ENCODE measurements at regions not wholly inside any gene's neighbourhood (a gene's known extent, or its start where the extent isn't known, plus 50 kb on each side); places are given as distances from the start of the nearest gene placed in this dataset.
"Not testable (repeated sequence)": the region's sequence is repeated elsewhere in the genome, so short reads cannot be mapped to it uniquely, and the experiment has no call there.

- Histone ChIP-seq H2AFZ (ENCODE audit: low read length, unreplicated experiment) (no peak overlapping the region), H3K4me1 (ENCODE audit: control insufficient read depth, insufficient read depth, low read length, unreplicated experiment) (peaks cover 56% of the 10 kb centered on the region), H3K36me3 (ENCODE audit: insufficient read depth, low read length) (no peaks in the 10 kb centered on the region), H3K79me2 (ENCODE audit: control insufficient read depth, insufficient read depth, low read length, unreplicated experiment) (no peaks in the 10 kb centered on the region), H3K27me3 (ENCODE audit: insufficient read depth, low read length) (no peaks in the 10 kb centered on the region), H3K4me3 (ENCODE audit: low read depth, low read length) (no peak overlapping the region), H3K27ac (ENCODE audit: low read depth, low read length) (peak overlapping the region; percentile 99)
Measured at GRCh38 chr12:46548605-46549071, 176.1 kb upstream of the SLC38A2 start.

GRCh38 chr12:46547421-46548354, 175.1 kb upstream of the SLC38A2 start:
- Histone ChIP-seq H3K4me3 (ENCODE audit: low read depth, low read length) (no peak overlapping the region), H3K27ac (ENCODE audit: low read depth, low read length) (peak overlapping the region; percentile 99), H3K36me3 (ENCODE audit: insufficient read depth, low read length) (no peaks in the 10 kb centered on the region), H3K79me2 (ENCODE audit: control insufficient read depth, insufficient read depth, low read length, unreplicated experiment) (no peaks in the 10 kb centered on the region), H2AFZ (ENCODE audit: low read length, unreplicated experiment) (no peak overlapping the region), H3K27me3 (ENCODE audit: insufficient read depth, low read length) (no peaks in the 10 kb centered on the region), H3K4me1 (ENCODE audit: control insufficient read depth, insufficient read depth, low read length, unreplicated experiment) (peaks cover 48% of the 10 kb centered on the region)

- Histone ChIP-seq H3K4me3 (ENCODE audit: low read depth, low read length) (no peak overlapping the region), H3K27me3 (ENCODE audit: insufficient read depth, low read length) (no peaks in the 10 kb centered on the region), H3K4me1 (ENCODE audit: control insufficient read depth, insufficient read depth, low read length, unreplicated experiment) (peaks cover 47% of the 10 kb centered on the region), H3K27ac (ENCODE audit: low read depth, low read length) (no peak overlapping the region), H2AFZ (ENCODE audit: low read length, unreplicated experiment) (no peak overlapping the region), H3K79me2 (ENCODE audit: control insufficient read depth, insufficient read depth, low read length, unreplicated experiment) (no peaks in the 10 kb centered on the region), H3K36me3 (ENCODE audit: insufficient read depth, low read length) (no peaks in the 10 kb centered on the region)
Measured at GRCh38 chr12:46546634-46547273, 174.2 kb upstream of the SLC38A2 start.

GRCh38 chr12:46543378-46543795, 170.8 kb upstream of the SLC38A2 start:
- not testable (repeated sequence) for H2AFZ ChIP-seq (ENCODE audit: low read length, unreplicated experiment); H3K27me3 ChIP-seq (ENCODE audit: insufficient read depth, low read length); H3K79me2 ChIP-seq (ENCODE audit: control insufficient read depth, insufficient read depth, low read length, unreplicated experiment); H3K36me3 ChIP-seq (ENCODE audit: insufficient read depth, low read length); H3K27ac ChIP-seq (ENCODE audit: low read depth, low read length); H3K4me3 ChIP-seq (ENCODE audit: low read depth, low read length)
- peaks cover 21% of the 10 kb centered on the region for H3K4me1 ChIP-seq (ENCODE audit: control insufficient read depth, insufficient read depth, low read length, unreplicated experiment)

GRCh38 chr12:46538976-46539375, 166.4 kb upstream of the SLC38A2 start:
- H3K27ac ChIP-seq (ENCODE audit: low read depth, low read length) = no peak overlapping the region

GRCh38 chr12:46537387-46537955, 164.9 kb upstream of the SLC38A2 start:
- H3K4me1 ChIP-seq (ENCODE audit: control insufficient read depth, insufficient read depth, low read length, unreplicated experiment) = peaks cover 11% of the 10 kb centered on the region
- H3K4me3 ChIP-seq (ENCODE audit: low read depth, low read length) = no peak overlapping the region
- H3K27ac ChIP-seq (ENCODE audit: low read depth, low read length) = no peak overlapping the region
- no peaks in the 10 kb centered on the region for H3K79me2 ChIP-seq (ENCODE audit: control insufficient read depth, insufficient read depth, low read length, unreplicated experiment)
- no peak overlapping the region for H2AFZ ChIP-seq (ENCODE audit: low read length, unreplicated experiment)
- H3K27me3 ChIP-seq (ENCODE audit: insufficient read depth, low read length) = no peaks in the 10 kb centered on the region
- H3K36me3 ChIP-seq (ENCODE audit: insufficient read depth, low read length) = no peaks in the 10 kb centered on the region

More at GRCh38 chr12:46538976-46539375, 166.4 kb upstream of the SLC38A2 start:
- peak overlapping the region; percentile 17 for H2AFZ ChIP-seq (ENCODE audit: low read length, unreplicated experiment)
- H3K4me3 ChIP-seq (ENCODE audit: low read depth, low read length) = no peak overlapping the region
- no peaks in the 10 kb centered on the region for H3K79me2 ChIP-seq (ENCODE audit: control insufficient read depth, insufficient read depth, low read length, unreplicated experiment)
- H3K36me3 ChIP-seq (ENCODE audit: insufficient read depth, low read length) = no peaks in the 10 kb centered on the region
- H3K27me3 ChIP-seq (ENCODE audit: insufficient read depth, low read length) = no peaks in the 10 kb centered on the region
- H3K4me1 ChIP-seq (ENCODE audit: control insufficient read depth, insufficient read depth, low read length, unreplicated experiment) = peaks cover 11% of the 10 kb centered on the region

- not testable (repeated sequence) for H3K4me3 ChIP-seq (ENCODE audit: low read depth, low read length); H3K27me3 ChIP-seq (ENCODE audit: insufficient read depth, low read length); H3K36me3 ChIP-seq (ENCODE audit: insufficient read depth, low read length); H3K79me2 ChIP-seq (ENCODE audit: control insufficient read depth, insufficient read depth, low read length, unreplicated experiment); H3K27ac ChIP-seq (ENCODE audit: low read depth, low read length); H2AFZ ChIP-seq (ENCODE audit: low read length, unreplicated experiment)
- H3K4me1 ChIP-seq (ENCODE audit: control insufficient read depth, insufficient read depth, low read length, unreplicated experiment) = peaks cover 11% of the 10 kb centered on the region
Measured at GRCh38 chr12:46536316-46536715, 163.7 kb upstream of the SLC38A2 start.

GRCh38 chr12:46535907-46536306, 163.3 kb upstream of the SLC38A2 start:
- Histone ChIP-seq H3K4me3 (ENCODE audit: low read depth, low read length) (no peak overlapping the region), H3K79me2 (ENCODE audit: control insufficient read depth, insufficient read depth, low read length, unreplicated experiment) (no peaks in the 10 kb centered on the region), H3K27me3 (ENCODE audit: insufficient read depth, low read length) (no peaks in the 10 kb centered on the region), H3K4me1 (ENCODE audit: control insufficient read depth, insufficient read depth, low read length, unreplicated experiment) (peaks cover 11% of the 10 kb centered on the region), H3K27ac (ENCODE audit: low read depth, low read length) (no peak overlapping the region), H2AFZ (ENCODE audit: low read length, unreplicated experiment) (no peak overlapping the region), H3K36me3 (ENCODE audit: insufficient read depth, low read length) (no peaks in the 10 kb centered on the region)

- Histone ChIP-seq H3K36me3 (ENCODE audit: insufficient read depth, low read length) (no peaks in the 10 kb centered on the region), H3K79me2 (ENCODE audit: control insufficient read depth, insufficient read depth, low read length, unreplicated experiment) (no peaks in the 10 kb centered on the region), H2AFZ (ENCODE audit: low read length, unreplicated experiment) (no peak overlapping the region), H3K27ac (ENCODE audit: low read depth, low read length) (no peak overlapping the region), H3K27me3 (ENCODE audit: insufficient read depth, low read length) (no peaks in the 10 kb centered on the region), H3K4me1 (ENCODE audit: control insufficient read depth, insufficient read depth, low read length, unreplicated experiment) (peaks cover 11% of the 10 kb centered on the region), H3K4me3 (ENCODE audit: low read depth, low read length) (no peak overlapping the region)
Measured at GRCh38 chr12:46535376-46535775, 162.8 kb upstream of the SLC38A2 start.

GRCh38 chr12:46534327-46534840, 161.8 kb upstream of the SLC38A2 start:
- Histone ChIP-seq H3K27ac (ENCODE audit: low read depth, low read length) (no peak overlapping the region), H3K4me3 (ENCODE audit: low read depth, low read length) (no peak overlapping the region), H3K27me3 (ENCODE audit: insufficient read depth, low read length) (no peaks in the 10 kb centered on the region)

More at GRCh38 chr12:46534327-46534840, 161.8 kb upstream of the SLC38A2 start:
- no peaks in the 10 kb centered on the region for H3K36me3 ChIP-seq (ENCODE audit: insufficient read depth, low read length)
- H2AFZ ChIP-seq (ENCODE audit: low read length, unreplicated experiment) = no peak overlapping the region
- H3K79me2 ChIP-seq (ENCODE audit: control insufficient read depth, insufficient read depth, low read length, unreplicated experiment) = no peaks in the 10 kb centered on the region
- H3K4me1 ChIP-seq (ENCODE audit: control insufficient read depth, insufficient read depth, low read length, unreplicated experiment) = peaks cover 11% of the 10 kb centered on the region

Data from ACC112 (cell line).